IMR-90 (cell line): ENCODE measurements at regions not wholly inside any gene's neighbourhood (a gene's known extent, or its start where the extent isn't known, plus 50 kb on each side); places are given as distances from the start of the nearest gene placed in this dataset.

Experiments used
- ATAC-seq: fragments of 200-7000 bp; cut with Tn5 transposase; 2 replicates; pipeline ENCODE4 v1.9.1; 2020; ENCODE audit warnings: low read depth, mild to moderate bottlenecking, moderate library complexity
- BruUV-seq: library from RNA; stranded (reverse); fragments of 400-500 nt; replicated peaks from 2 replicates; lab custom pipeline; 2021; lab: Mats Ljungman, UMichigan
- CTCF ChIA-PET: fragments of 300-600 bp; formaldehyde crosslinking; extraction: SDS; loops from one replicate; lab custom pipeline; 2021; ENCODE audit warnings: antibody characterized with exemption; lab: Yijun Ruan, JAX
- POLR2A ChIA-PET: fragments of 300-600 bp; sonication (Branson Sonifier 250); formaldehyde crosslinking; loops from one replicate; lab custom pipeline; 2022; ENCODE audit warnings: antibody characterized with exemption; ENCODE audit not compliant: unreplicated experiment; lab: Charles Lee
- DNase-seq: peaks from one replicate; pipeline ENCODE4 v3.0.0; 2013
- H2AFZ ChIP-seq: replicated peaks from 2 replicates; pipeline ENCODE3; 2013; ENCODE audit warnings: low read length, mild to moderate bottlenecking; ENCODE audit not compliant: poor library complexity
- H2AK5ac ChIP-seq: 2 replicates; pipeline ENCODE4 v1.6.1; 2013; ENCODE audit warnings: low read depth, low read length, inconsistent platforms
- H2AK9ac ChIP-seq: replicated peaks from 2 replicates; pipeline ENCODE3; 2013; ENCODE audit warnings: mild to moderate bottlenecking, low read depth, low read length, moderate library complexity; ENCODE audit not compliant: poor library complexity
- H2BK120ac ChIP-seq: 2 replicates; pipeline ENCODE4 v1.6.1; 2013; ENCODE audit warnings: low read depth, low read length, inconsistent platforms
- H2BK15ac ChIP-seq: 3 replicates; pipeline ENCODE4 v1.6.1; 2013; ENCODE audit warnings: low read depth, low read length, inconsistent platforms
- H2BK20ac ChIP-seq: 2 replicates; pipeline ENCODE4 v1.6.1; 2013; ENCODE audit warnings: low read depth, mild to moderate bottlenecking, inconsistent platforms, low read length, moderate library complexity
- H2BK5ac ChIP-seq: 2 replicates; pipeline ENCODE4 v1.6.1; 2013; ENCODE audit warnings: mild to moderate bottlenecking, low read depth, low read length, inconsistent platforms; ENCODE audit not compliant: poor library complexity, severe bottlenecking
- H3K14ac ChIP-seq: replicated peaks from 2 replicates; pipeline ENCODE4 v1.6.1; 2013; ENCODE audit warnings: low read depth, low read length, inconsistent platforms
- H3K18ac ChIP-seq: 2 replicates; pipeline ENCODE4 v1.6.1; 2013; ENCODE audit warnings: low read depth, low read length, control low read depth
- H3K23ac ChIP-seq: 2 replicates; pipeline ENCODE4 v1.6.1; 2013; ENCODE audit warnings: low read depth, low read length, inconsistent platforms
- H3K27ac ChIP-seq: 2 replicates; pipeline ENCODE4 v1.5.1; 2013; ENCODE audit warnings: mild to moderate bottlenecking, control low read depth, low read length; ENCODE audit not compliant: insufficient read depth
- H3K27me3 ChIP-seq: 2 replicates; pipeline ENCODE4 v1.6.1; 2013; ENCODE audit warnings: low read length; ENCODE audit not compliant: control insufficient read depth, insufficient read depth
- H3K36me3 ChIP-seq: 2 replicates; pipeline ENCODE4 v1.6.1; 2013; ENCODE audit warnings: low read length, mixed read lengths; ENCODE audit not compliant: control insufficient read depth, insufficient read depth
- H3K4ac ChIP-seq: 2 replicates; pipeline ENCODE4 v1.6.1; 2013; ENCODE audit warnings: low read depth, low read length, inconsistent platforms
- H3K4me1 ChIP-seq: 2 replicates; pipeline ENCODE4 v1.6.1; 2013; ENCODE audit warnings: low read length, mixed read lengths; ENCODE audit not compliant: control insufficient read depth, insufficient read depth
- H3K4me2 ChIP-seq: 2 replicates; pipeline ENCODE4 v1.6.1; 2013; ENCODE audit warnings: low read depth, mild to moderate bottlenecking, control low read depth, low read length, moderate library complexity
- H3K4me3 ChIP-seq: 2 replicates; pipeline ENCODE4 v1.5.1; 2013; ENCODE audit warnings: low read depth, mild to moderate bottlenecking, control low read depth, low read length, moderate library complexity; ENCODE audit not compliant: insufficient read depth
- H3K56ac ChIP-seq: 2 replicates; pipeline ENCODE4 v1.6.1; 2013; ENCODE audit warnings: low read length, inconsistent platforms; ENCODE audit not compliant: insufficient read depth; ENCODE audit errors: extremely low read depth
- H3K79me1 ChIP-seq, 2 experiments: 2 replicates each; pipeline ENCODE4 v1.6.1; 2013; ENCODE audit warnings: low read length in 2 of 2, inconsistent platforms in 1 of 2, low read depth in 1 of 2
- H3K9ac ChIP-seq: 2 replicates; pipeline ENCODE4 v1.6.1; 2013; ENCODE audit warnings: low read depth, low read length, control low read depth
- H3K9me1 ChIP-seq: 2 replicates; pipeline ENCODE4 v1.6.1; 2013; ENCODE audit warnings: low read length, inconsistent platforms; ENCODE audit not compliant: insufficient read depth
- H3K9me3 ChIP-seq: 2 replicates; pipeline ENCODE4 v1.6.1; 2013; ENCODE audit warnings: low read length; ENCODE audit not compliant: control insufficient read depth, insufficient read depth
- H4K20me1 ChIP-seq: 2 replicates; pipeline ENCODE4 v1.6.1; 2013; ENCODE audit warnings: low read length, inconsistent platforms; ENCODE audit not compliant: insufficient read depth
- H4K5ac ChIP-seq: 2 replicates; pipeline ENCODE4 v1.6.1; 2013; ENCODE audit warnings: mild to moderate bottlenecking, low read depth, low read length, control low read depth
- H4K8ac ChIP-seq, 2 experiments: 2 replicates each; pipeline ENCODE4 v1.6.1; 2013; ENCODE audit warnings: low read depth in 2 of 2, low read length in 2 of 2, control low read depth in 1 of 2, inconsistent platforms in 1 of 2
- H4K91ac ChIP-seq: 2 replicates; pipeline ENCODE4 v1.6.1; 2013; ENCODE audit warnings: low read depth, low read length, inconsistent platforms; ENCODE audit not compliant: insufficient read depth
- BHLHE40 ChIP-seq: fragments of 150-350 bp; IDR thresholded peaks from 2 replicates; pipeline ENCODE4 v1.6.1; 2016; ENCODE audit warnings: mild to moderate bottlenecking, low read depth, low read length
- CEBPB ChIP-seq: IDR thresholded peaks from 2 replicates; pipeline ENCODE4 v1.6.1; 2012; ENCODE audit warnings: low read depth, low read length, improper control_type of control experiment
- CHD1 ChIP-seq: IDR thresholded peaks from 2 replicates; pipeline ENCODE4 v1.6.1; 2012; ENCODE audit warnings: low read depth, low read length, improper control_type of control experiment
- FOS ChIP-seq: fragments of 150-350 bp; IDR thresholded peaks from 2 replicates; pipeline ENCODE4 v1.6.1; 2016; ENCODE audit warnings: low read depth, low read length
- MAFK ChIP-seq: IDR thresholded peaks from 2 replicates; pipeline ENCODE4 v1.6.1; 2012; ENCODE audit warnings: low read depth, low read length, improper control_type of control experiment
- MAZ ChIP-seq: IDR thresholded peaks from 2 replicates; pipeline ENCODE4 v1.6.1; 2012; ENCODE audit warnings: low read depth, mild to moderate bottlenecking, low read length, improper control_type of control experiment, moderate library complexity, borderline replicate concordance
- MXI1 ChIP-seq: IDR thresholded peaks from 2 replicates; pipeline ENCODE4 v1.6.1; 2012; ENCODE audit warnings: low read depth, mild to moderate bottlenecking, low read length, moderate library complexity, borderline replicate concordance
- NFE2L2 ChIP-seq: fragments of 150-350 bp; IDR thresholded peaks from 2 replicates; pipeline ENCODE4 v1.6.1; 2016; ENCODE audit warnings: low read depth, mild to moderate bottlenecking, low read length
- POLR2A ChIP-seq: IDR thresholded peaks from 2 replicates; pipeline ENCODE4 v1.6.1; 2012; ENCODE audit warnings: mild to moderate bottlenecking, low read depth, low read length
- RAD21 ChIP-seq: IDR thresholded peaks from 2 replicates; pipeline ENCODE4 v1.6.1; 2012; ENCODE audit warnings: low read length, improper control_type of control experiment
- RCOR1 ChIP-seq: IDR thresholded peaks from 2 replicates; pipeline ENCODE4 v1.6.1; 2012; ENCODE audit warnings: mild to moderate bottlenecking, low read length, improper control_type of control experiment; ENCODE audit not compliant: insufficient replicate concordance
- RFX5 ChIP-seq: IDR thresholded peaks from 2 replicates; pipeline ENCODE4 v1.8.0; 2012; ENCODE audit warnings: low read depth, mild to moderate bottlenecking, low read length, moderate library complexity
- SMC3 ChIP-seq: fragments of 150-350 bp; IDR thresholded peaks from 2 replicates; pipeline ENCODE4 v1.6.1; 2016; ENCODE audit warnings: low read depth, mild to moderate bottlenecking, antibody characterized with exemption, low read length, moderate library complexity
- WGBS, 2 experiments: methylation state at CpG; one replicate each; pipeline versions ENCODE4 v1.1.5 to v1.1.7; 2013; ENCODE audit warnings: missing lambda C conversion rate in 2 of 2; ENCODE audit not compliant: insufficient read length in 1 of 2; ENCODE audit errors: extremely low coverage in 2 of 2; 5-methylcytosine and 5-hydroxymethylcytosine counted together
- dilution Hi-C: fragments of 300-500 bp; cut with HindIII; formaldehyde crosslinking; loops from one replicate; pipeline ENCODE4 v1.14.3; 2018; ENCODE audit warnings: low sequenced_read_pairs; ENCODE audit not compliant: unreplicated experiment
- in situ Hi-C: fragments of 300-500 bp; cut with MboI; formaldehyde crosslinking; loops from 3 replicates; pipeline ENCODE4 v1.14.3; 2019; ENCODE audit warnings: low sequenced_read_pairs, inconsistent platforms, mixed read lengths
- intact Hi-C: fragments of 100-400 bp; cut with micrococcal nuclease; formaldehyde crosslinking; loops from 2 replicates; pipeline ENCODE4 v1.10.0; 2022
- TF ChIP-seq, protein P1 (sequence below): conservative IDR thresholded peaks from 2 replicates; pipeline ENCODE4 v1.5.1; 2012; ENCODE audit warnings: mild to moderate bottlenecking, low read depth, low read length, improper control_type of control experiment
- TF ChIP-seq, protein P2 (sequence below): fragments of 150-350 bp; IDR thresholded peaks from 2 replicates; pipeline ENCODE4 v1.6.1; 2017; ENCODE audit warnings: mild to moderate bottlenecking, antibody characterized with exemption, low read length, low read depth
- TF ChIP-seq, protein P3 (sequence below): fragments of 150-350 bp; IDR thresholded peaks from 2 replicates; pipeline ENCODE4 v1.6.1; 2016; ENCODE audit warnings: low read depth, mild to moderate bottlenecking, low read length, moderate library complexity, borderline replicate concordance

- Histone ChIP-seq H2AK9ac (no peak overlapping the region), H3K9me3 (peaks cover 17% of the 10 kb centered on the region; the same call in 1 of the 2 replicates), H4K8ac (no peak overlapping the region), H2AFZ (no peak overlapping the region), H4K20me1 (no peaks in the 10 kb centered on the region), H2BK120ac (no peak overlapping the region), H4K91ac (no peak overlapping the region), H3K79me1 (no peaks in the 10 kb centered on the region), H3K23ac (no peak overlapping the region), H3K4me3 (no peak overlapping the region), H2BK15ac (no peak overlapping the region), H4K5ac (no peak overlapping the region), H3K18ac (no peak overlapping the region), H3K9ac (no peak overlapping the region), H3K27ac (no peak overlapping the region), H3K4me1 (no peaks in the 10 kb centered on the region), H2AK5ac (no peak overlapping the region), H3K56ac (no peak overlapping the region), H3K4ac (no peak overlapping the region), H2BK5ac (no peak overlapping the region), H3K14ac (no peak overlapping the region), H3K4me2 (no peak overlapping the region), H3K27me3 (no peaks in the 10 kb centered on the region), H3K36me3 (no peaks in the 10 kb centered on the region), H2BK20ac (no peak overlapping the region), H3K9me1 (no peaks in the 10 kb centered on the region)
- intact Hi-C loops (no loop called here), dilution Hi-C loops (no loop called here), in situ Hi-C loops (no loop called here)
- CTCF ChIA-PET, result no interaction called here
- TF ChIP-seq NFE2L2 (no peak), SMC3 (no peak), MAZ (no peak), POLR2A (no peak), MXI1 (no peak), MAFK (no peak), FOS (no peak), RAD21 (no peak), BHLHE40 (no peak), RCOR1 (no peak), RFX5 (no peak), CEBPB (no peak), CHD1 (no peak)
- TF ChIP-seq, protein P1, sequence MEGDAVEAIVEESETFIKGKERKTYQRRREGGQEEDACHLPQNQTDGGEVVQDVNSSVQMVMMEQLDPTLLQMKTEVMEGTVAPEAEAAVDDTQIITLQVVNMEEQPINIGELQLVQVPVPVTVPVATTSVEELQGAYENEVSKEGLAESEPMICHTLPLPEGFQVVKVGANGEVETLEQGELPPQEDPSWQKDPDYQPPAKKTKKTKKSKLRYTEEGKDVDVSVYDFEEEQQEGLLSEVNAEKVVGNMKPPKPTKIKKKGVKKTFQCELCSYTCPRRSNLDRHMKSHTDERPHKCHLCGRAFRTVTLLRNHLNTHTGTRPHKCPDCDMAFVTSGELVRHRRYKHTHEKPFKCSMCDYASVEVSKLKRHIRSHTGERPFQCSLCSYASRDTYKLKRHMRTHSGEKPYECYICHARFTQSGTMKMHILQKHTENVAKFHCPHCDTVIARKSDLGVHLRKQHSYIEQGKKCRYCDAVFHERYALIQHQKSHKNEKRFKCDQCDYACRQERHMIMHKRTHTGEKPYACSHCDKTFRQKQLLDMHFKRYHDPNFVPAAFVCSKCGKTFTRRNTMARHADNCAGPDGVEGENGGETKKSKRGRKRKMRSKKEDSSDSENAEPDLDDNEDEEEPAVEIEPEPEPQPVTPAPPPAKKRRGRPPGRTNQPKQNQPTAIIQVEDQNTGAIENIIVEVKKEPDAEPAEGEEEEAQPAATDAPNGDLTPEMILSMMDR, result no peak
- TF ChIP-seq, protein P2, sequence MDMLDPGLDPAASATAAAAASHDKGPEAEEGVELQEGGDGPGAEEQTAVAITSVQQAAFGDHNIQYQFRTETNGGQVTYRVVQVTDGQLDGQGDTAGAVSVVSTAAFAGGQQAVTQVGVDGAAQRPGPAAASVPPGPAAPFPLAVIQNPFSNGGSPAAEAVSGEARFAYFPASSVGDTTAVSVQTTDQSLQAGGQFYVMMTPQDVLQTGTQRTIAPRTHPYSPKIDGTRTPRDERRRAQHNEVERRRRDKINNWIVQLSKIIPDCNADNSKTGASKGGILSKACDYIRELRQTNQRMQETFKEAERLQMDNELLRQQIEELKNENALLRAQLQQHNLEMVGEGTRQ, result no peak
- TF ChIP-seq, protein P3, sequence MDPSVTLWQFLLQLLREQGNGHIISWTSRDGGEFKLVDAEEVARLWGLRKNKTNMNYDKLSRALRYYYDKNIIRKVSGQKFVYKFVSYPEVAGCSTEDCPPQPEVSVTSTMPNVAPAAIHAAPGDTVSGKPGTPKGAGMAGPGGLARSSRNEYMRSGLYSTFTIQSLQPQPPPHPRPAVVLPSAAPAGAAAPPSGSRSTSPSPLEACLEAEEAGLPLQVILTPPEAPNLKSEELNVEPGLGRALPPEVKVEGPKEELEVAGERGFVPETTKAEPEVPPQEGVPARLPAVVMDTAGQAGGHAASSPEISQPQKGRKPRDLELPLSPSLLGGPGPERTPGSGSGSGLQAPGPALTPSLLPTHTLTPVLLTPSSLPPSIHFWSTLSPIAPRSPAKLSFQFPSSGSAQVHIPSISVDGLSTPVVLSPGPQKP, result no peak
- BruUV-seq, result no TSS peak
- POLR2A ChIA-PET, result no interaction called here
- WGBS, 2 experiments, result 53% methylated on average over 2 of the region's 2 CpGs; no CpG with 5 or more reads in 1 of the 2 experiments
- DNase-seq, result no peak
- no peak for ATAC-seq
Measured at GRCh38 chr9:65432051-65432450, 147.0 kb upstream of the FOXD4L5 start.
